A549 (cell line): ENCODE measurements at regions not wholly inside any gene's neighbourhood (a gene's known extent, or its start where the extent isn't known, plus 50 kb on each side); places are given as distances from the start of the nearest gene placed in this dataset.

ENCODE experiments used
- ATAC-seq, 2 experiments: fragments of 200-7000 bp in 1 of 2; fragments of >200 bp in 1 of 2; cut with Nextera tagmentation in 1 of 2; cut with Tn5 transposase in 1 of 2; 3 replicates each; pipeline versions ENCODE4 v1.8.0 to v1.9.1; 2018 to 2020; ENCODE audit warnings: mild to moderate bottlenecking in 1 of 2, moderate library complexity in 1 of 2
- CTCF ChIA-PET: fragments of 300-600 bp; sonication (Branson Sonifier 250); formaldehyde crosslinking; extraction: SDS; loops from one replicate; lab custom pipeline; 2021; ENCODE audit warnings: antibody characterized with exemption, inconsistent platforms; lab: Yijun Ruan, JAX
- POLR2A ChIA-PET: fragments of 350-600 bp; formaldehyde crosslinking; extraction: SDS; loops from one replicate; lab custom pipeline; 2021; ENCODE audit warnings: antibody characterized with exemption, inconsistent platforms; lab: Yijun Ruan, JAX
- DNase-seq, 2 experiments: peaks; one replicate each; pipeline versions ENCODE4 v3.0.0 to v3.0.0-alpha.2; 2011 to 2016; ENCODE audit warnings: low read depth in 1 of 2, low spot score in 1 of 2
- FAIRE-seq: peaks from 2 replicates; lab custom pipeline; 2011; peaks lifted over from hg19 to GRCh38; lab: Jason Lieb, UNC
- H3K27ac ChIP-seq, 2 experiments: fragments of >200 bp; sonication (Bioruptor Twin); formaldehyde crosslinking; 3 replicates each; pipeline ENCODE4 v1.5.1; 2016 to 2017
- H3K4me1 ChIP-seq: fragments of >200 bp; sonication (Bioruptor Twin); formaldehyde crosslinking; 3 replicates; pipeline ENCODE4 v1.6.1; 2016
- H3K4me2 ChIP-seq: fragments of >200 bp; sonication (Bioruptor Twin); formaldehyde crosslinking; 3 replicates; pipeline ENCODE4 v1.6.1; 2016
- H3K4me3 ChIP-seq: fragments of >200 bp; sonication (Bioruptor Twin); formaldehyde crosslinking; 3 replicates; pipeline ENCODE4 v1.5.1; 2016
- H3K9me3 ChIP-seq: fragments of >200 bp; sonication (Bioruptor Twin); formaldehyde crosslinking; 3 replicates; pipeline ENCODE4 v1.6.1; 2016
- CBX2 ChIP-seq: fragments of 200-600 bp; sonication (generic); IDR thresholded peaks from 2 replicates; pipeline ENCODE4 v1.6.1; 2016; ENCODE audit warnings: low read depth, mild to moderate bottlenecking, borderline replicate concordance
- CHD2 ChIP-seq: fragments of 150-350 bp; IDR thresholded peaks from 2 replicates; pipeline ENCODE4 v1.6.1; 2014; ENCODE audit warnings: low read length; ENCODE audit not compliant: partially characterized antibody
- EP300 ChIP-seq, 2 experiments: fragments of >200 bp; sonication (Bioruptor Twin); formaldehyde crosslinking; IDR thresholded peaks; 2 replicates in 1 of 2; 3 replicates in 1 of 2; pipeline ENCODE4 v1.6.1; 2016 to 2017
- FOSL2 ChIP-seq, 2 experiments: fragments of 450-650 bp in 1 of 2; fragments of >200 bp in 1 of 2; sonication (Bioruptor Twin) in 1 of 2; formaldehyde crosslinking; IDR thresholded peaks; 2 replicates each; pipeline versions ENCODE4 v1.5.0 to v1.6.1; 2016 to 2020; ENCODE audit warnings: mild to moderate bottlenecking in 1 of 2, moderate library complexity in 1 of 2
- FOXS1 ChIP-seq: fragments of 250-450 bp; sonication (Bioruptor Pico); IDR thresholded peaks from 2 replicates; pipeline ENCODE4 v1.5.0; 2020; ENCODE audit warnings: mild to moderate bottlenecking, moderate library complexity
- HDAC2 ChIP-seq: fragments of 200-600 bp; sonication (generic); IDR thresholded peaks from 2 replicates; pipeline ENCODE4 v1.6.1; 2016
- HEYL ChIP-seq: fragments of 250-450 bp; sonication (Bioruptor Pico); IDR thresholded peaks from 2 replicates; pipeline ENCODE4 v1.8.0; 2021; ENCODE audit warnings: mild to moderate bottlenecking, moderate library complexity
- HOXA7 ChIP-seq: fragments of 250-450 bp; sonication (Bioruptor Pico); IDR thresholded peaks from 2 replicates; pipeline ENCODE4 v1.5.0; 2020; ENCODE audit warnings: mild to moderate bottlenecking, moderate library complexity
- HOXB13 ChIP-seq: fragments of 250-450 bp; sonication (Bioruptor Pico); IDR thresholded peaks from 2 replicates; pipeline ENCODE4 v1.5.0; 2020; ENCODE audit warnings: low read depth, mild to moderate bottlenecking, moderate library complexity
- HOXB5 ChIP-seq: fragments of 250-450 bp; sonication (Bioruptor Pico); IDR thresholded peaks from 2 replicates; pipeline ENCODE4 v1.5.0; 2020; ENCODE audit warnings: mild to moderate bottlenecking, moderate library complexity
- JUNB ChIP-seq: fragments of >200 bp; sonication (Bioruptor Twin); formaldehyde crosslinking; IDR thresholded peaks from 2 replicates; pipeline ENCODE4 v1.6.1; 2016
- MAFK ChIP-seq: fragments of 450-650 bp; IDR thresholded peaks from 2 replicates; pipeline ENCODE4 v1.6.1; 2014; ENCODE audit not compliant: partially characterized antibody
- MAZ ChIP-seq: fragments of 150-350 bp; IDR thresholded peaks from 2 replicates; pipeline ENCODE4 v1.6.1; 2014; ENCODE audit warnings: antibody characterized with exemption, low read depth, low read length, borderline replicate concordance
- MYC ChIP-seq: IDR thresholded peaks from 2 replicates; pipeline ENCODE4 v1.6.1; 2012; ENCODE audit warnings: mild to moderate bottlenecking, inconsistent platforms, low read length, improper control_type of control experiment, borderline replicate concordance
- NFE2L2 ChIP-seq: fragments of 150-350 bp; conservative IDR thresholded peaks from 2 replicates; pipeline ENCODE4 v1.6.1; 2014; ENCODE audit warnings: low read length
- POLR2A ChIP-seq: IDR thresholded peaks from 2 replicates; pipeline ENCODE4 v1.6.1; 2012; ENCODE audit warnings: mild to moderate bottlenecking, low read length
- RAD21 ChIP-seq, 2 experiments: fragments of >200 bp in 1 of 2; sonication (Bioruptor Twin) in 1 of 2; formaldehyde crosslinking in 1 of 2; IDR thresholded peaks in 1 of 2; conservative IDR thresholded peaks in 1 of 2; 2 replicates in 1 of 2; 3 replicates in 1 of 2; pipeline ENCODE4 v1.6.1; 2012 to 2018; ENCODE audit warnings: inconsistent platforms in 1 of 2
- RCOR1 ChIP-seq: fragments of 150-350 bp; IDR thresholded peaks from 2 replicates; pipeline ENCODE4 v1.6.1; 2014; ENCODE audit warnings: antibody characterized with exemption, low read length, low read depth
- RNF2 ChIP-seq: fragments of 200-600 bp; sonication (generic); IDR thresholded peaks from 2 replicates; pipeline ENCODE4 v1.6.1; 2016; ENCODE audit warnings: low read depth, mild to moderate bottlenecking, antibody characterized with exemption, moderate library complexity, borderline replicate concordance
- TP53 ChIP-seq: fragments of 250-450 bp; sonication (Bioruptor Pico); IDR thresholded peaks from 2 replicates; pipeline ENCODE4 v1.5.0; 2021; ENCODE audit warnings: mild to moderate bottlenecking, moderate library complexity
- ZFP36 ChIP-seq: fragments of 450-650 bp; IDR thresholded peaks from 2 replicates; pipeline ENCODE4 v1.6.1; 2014; ENCODE audit warnings: borderline replicate concordance; ENCODE audit not compliant: partially characterized antibody
- ZNF302 ChIP-seq: fragments of 250-450 bp; sonication (Bioruptor Pico); IDR thresholded peaks from 2 replicates; pipeline ENCODE4 v1.9.0; 2021; ENCODE audit warnings: inconsistent platforms, mild to moderate bottlenecking, moderate library complexity
- ZSCAN20 ChIP-seq: fragments of 250-450 bp; sonication (Bioruptor Pico); IDR thresholded peaks from 2 replicates; pipeline ENCODE4 v1.8.0; 2022; ENCODE audit warnings: mild to moderate bottlenecking, moderate library complexity
- WGBS: methylation state at CpG from one replicate; pipeline ENCODE4 v1.1.6; 2017; ENCODE audit errors: missing lambda C conversion rate; 5-methylcytosine and 5-hydroxymethylcytosine counted together
- TF ChIP-seq, protein P1 (sequence below): fragments of >200 bp; sonication (Bioruptor Twin); formaldehyde crosslinking; IDR thresholded peaks from 2 replicates; pipeline ENCODE4 v1.6.1; 2016
- TF ChIP-seq, protein P2 (sequence below): fragments of 250-450 bp; sonication (Bioruptor Pico); IDR thresholded peaks from 2 replicates; pipeline ENCODE4 v1.5.0; 2021; ENCODE audit warnings: mild to moderate bottlenecking, moderate library complexity, borderline replicate concordance
- TF ChIP-seq, protein P3 (sequence below): fragments of >200 bp; sonication (Bioruptor Twin); formaldehyde crosslinking; IDR thresholded peaks from 3 replicates; pipeline ENCODE4 v1.6.1; 2016
- TF ChIP-seq, protein P4 (sequence below): fragments of 250-450 bp; sonication (Bioruptor Pico); IDR thresholded peaks from 2 replicates; pipeline ENCODE4 v1.5.0; 2020; ENCODE audit warnings: low read depth, mild to moderate bottlenecking, moderate library complexity

DNA sequence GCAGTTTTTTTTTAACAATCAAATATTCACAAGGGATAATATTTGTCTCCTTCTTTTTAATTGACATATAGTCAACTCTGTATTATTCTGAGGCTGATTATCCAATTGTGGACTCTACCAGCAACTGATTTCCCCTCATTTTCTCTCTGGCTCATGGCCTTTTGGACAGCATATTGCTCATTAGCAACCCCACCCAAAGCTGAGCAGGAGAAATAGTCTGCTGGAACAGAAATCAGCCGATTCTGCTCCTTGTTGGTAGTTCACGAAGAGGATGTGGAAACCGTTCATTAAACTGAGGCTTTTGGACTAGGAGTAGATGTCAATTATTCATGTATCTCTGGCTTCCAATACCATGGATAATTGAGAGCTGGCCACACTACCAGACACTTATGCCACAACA, 428.4 kb upstream of the INTU start:
- FAIRE-seq (no peak), ATAC-seq (no peak), DNase-seq (no peak)
- no peak for TF ChIP-seq ZFP36
- TF ChIP-seq TP53 (CRISPR knock-in tag): no peak
- TF ChIP-seq MAZ: no peak
- TF ChIP-seq, protein P1, sequence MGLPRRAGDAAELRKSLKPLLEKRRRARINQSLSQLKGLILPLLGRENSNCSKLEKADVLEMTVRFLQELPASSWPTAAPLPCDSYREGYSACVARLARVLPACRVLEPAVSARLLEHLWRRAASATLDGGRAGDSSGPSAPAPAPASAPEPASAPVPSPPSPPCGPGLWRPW: no peak
- TF ChIP-seq CHD2: no peak
- no peak for TF ChIP-seq CBX2
- no peak for TF ChIP-seq RCOR1
- TF ChIP-seq MYC: no peak
- TF ChIP-seq RNF2: no peak
- TF ChIP-seq HDAC2: no peak
- TF ChIP-seq MAFK: no peak
- no peak for TF ChIP-seq HOXB13
- TF ChIP-seq FOXS1: no peak
- no peak for TF ChIP-seq NFE2L2
- TF ChIP-seq JUNB: no peak
- TF ChIP-seq ZNF302 (CRISPR knock-in tag): no peak
- TF ChIP-seq, protein P2, sequence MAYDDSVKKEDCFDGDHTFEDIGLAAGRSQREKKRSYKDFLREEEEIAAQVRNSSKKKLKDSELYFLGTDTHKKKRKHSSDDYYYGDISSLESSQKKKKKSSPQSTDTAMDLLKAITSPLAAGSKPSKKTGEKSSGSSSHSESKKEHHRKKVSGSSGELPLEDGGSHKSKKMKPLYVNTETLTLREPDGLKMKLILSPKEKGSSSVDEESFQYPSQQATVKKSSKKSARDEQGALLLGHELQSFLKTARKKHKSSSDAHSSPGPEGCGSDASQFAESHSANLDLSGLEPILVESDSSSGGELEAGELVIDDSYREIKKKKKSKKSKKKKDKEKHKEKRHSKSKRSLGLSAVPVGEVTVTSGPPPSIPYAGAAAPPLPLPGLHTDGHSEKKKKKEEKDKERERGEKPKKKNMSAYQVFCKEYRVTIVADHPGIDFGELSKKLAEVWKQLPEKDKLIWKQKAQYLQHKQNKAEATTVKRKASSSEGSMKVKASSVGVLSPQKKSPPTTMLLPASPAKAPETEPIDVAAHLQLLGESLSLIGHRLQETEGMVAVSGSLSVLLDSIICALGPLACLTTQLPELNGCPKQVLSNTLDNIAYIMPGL (CRISPR knock-in tag): no peak
- POLR2A ChIA-PET: no interaction called here
- H3K4me2 ChIP-seq: no peak overlapping the region
- no peak overlapping the region for H3K27ac ChIP-seq
- H3K9me3 ChIP-seq: no peaks in the 10 kb centered on the region
- H3K4me3 ChIP-seq: no peak overlapping the region
- 25% methylated on average over 3 of the region's 3 CpGs for WGBS
- CTCF ChIA-PET: no interaction called here
- no peaks in the 10 kb centered on the region for H3K4me1 ChIP-seq

DNA sequence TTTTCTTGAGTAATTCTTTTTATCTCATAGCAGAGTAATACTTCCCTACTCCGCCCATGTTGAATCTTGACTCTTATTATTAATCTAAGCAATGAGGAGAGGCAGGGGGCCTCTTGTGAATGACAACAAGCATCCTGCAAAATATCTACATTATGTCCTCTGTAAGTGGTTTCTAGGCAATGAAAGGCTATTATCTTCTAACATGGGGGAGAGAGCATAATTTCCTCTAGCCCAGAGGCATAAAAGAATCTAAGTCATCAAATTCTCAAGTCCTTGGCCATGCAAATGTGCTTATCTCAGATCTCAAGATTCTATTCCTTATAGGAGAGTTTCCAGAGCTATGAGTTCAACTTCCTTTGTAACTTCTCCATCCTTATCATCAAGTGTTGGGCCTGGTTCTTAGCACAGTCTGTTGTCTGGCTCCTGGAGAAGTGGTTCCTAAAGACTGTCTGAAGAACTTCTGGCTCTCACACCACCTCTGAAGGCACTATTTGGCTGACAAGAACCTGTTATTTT, 423.1 kb upstream of the INTU start:
- WGBS: 7% methylated on average over 1 of the region's 1 CpG
- DNase-seq (no peak), FAIRE-seq (no peak), ATAC-seq (no peak)
- ChIA-PET POLR2A (no interaction called here), CTCF (no interaction called here)
- Histone ChIP-seq H3K27ac (no peak overlapping the region), H3K4me1 (no peaks in the 10 kb centered on the region), H3K9me3 (no peaks in the 10 kb centered on the region), H3K4me2 (no peak overlapping the region), H3K4me3 (no peak overlapping the region)
- TF ChIP-seq MAZ (no peak), HEYL (CRISPR knock-in tag) (no peak), FOXS1 (no peak), RNF2 (no peak), FOSL2 (IDR thresholded peaks at IDR 0.05) (no peak), FOSL2 (CRISPR knock-in tag; IDR thresholded peaks at IDR 0.05) (no peak), HOXB5 (CRISPR knock-in tag) (no peak)

DNA sequence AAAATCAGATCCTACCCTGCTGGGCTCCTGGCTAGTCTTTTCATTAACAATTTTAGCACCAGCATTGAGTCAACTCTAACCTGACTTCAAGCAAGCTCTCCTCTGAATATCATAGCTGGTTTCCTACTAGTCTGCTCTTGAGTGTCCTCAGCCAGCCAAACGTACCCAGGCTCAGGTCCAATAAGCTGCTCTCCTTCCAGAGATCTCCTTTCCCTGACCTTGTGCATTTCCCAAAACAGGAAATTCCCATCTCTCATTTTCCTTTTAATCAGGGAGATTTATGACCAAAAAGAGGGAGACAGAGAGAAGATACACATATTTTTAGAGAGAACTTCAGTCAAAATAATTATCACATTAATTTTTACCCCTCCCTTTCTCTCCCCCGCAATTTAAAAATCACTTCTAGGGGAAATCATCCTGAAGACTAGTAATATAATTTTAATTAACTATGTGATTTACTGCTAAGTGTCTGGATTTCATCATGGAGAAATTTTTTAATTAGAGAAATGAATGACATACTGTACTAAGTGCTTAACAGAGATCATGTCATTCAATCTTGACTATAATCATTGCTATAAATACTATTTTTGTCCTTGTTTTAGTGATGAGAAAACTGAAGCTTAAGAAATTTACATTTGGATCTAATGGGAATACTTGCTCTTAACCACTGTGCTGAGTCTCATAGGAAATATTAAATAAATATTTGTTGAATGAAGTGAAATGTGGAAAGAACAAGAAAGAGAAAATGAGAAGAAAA, 421.7 kb upstream of the INTU start:
- no peak for DNase-seq
- no peaks in the 10 kb centered on the region for H3K4me1 ChIP-seq
- no peak for TF ChIP-seq HEYL (CRISPR knock-in tag)
- no peak for TF ChIP-seq POLR2A
- TF ChIP-seq HOXA7 (CRISPR knock-in tag): no peak
- TF ChIP-seq, protein P1: no peak
- TF ChIP-seq ZFP36: no peak
- TF ChIP-seq, protein P3, sequence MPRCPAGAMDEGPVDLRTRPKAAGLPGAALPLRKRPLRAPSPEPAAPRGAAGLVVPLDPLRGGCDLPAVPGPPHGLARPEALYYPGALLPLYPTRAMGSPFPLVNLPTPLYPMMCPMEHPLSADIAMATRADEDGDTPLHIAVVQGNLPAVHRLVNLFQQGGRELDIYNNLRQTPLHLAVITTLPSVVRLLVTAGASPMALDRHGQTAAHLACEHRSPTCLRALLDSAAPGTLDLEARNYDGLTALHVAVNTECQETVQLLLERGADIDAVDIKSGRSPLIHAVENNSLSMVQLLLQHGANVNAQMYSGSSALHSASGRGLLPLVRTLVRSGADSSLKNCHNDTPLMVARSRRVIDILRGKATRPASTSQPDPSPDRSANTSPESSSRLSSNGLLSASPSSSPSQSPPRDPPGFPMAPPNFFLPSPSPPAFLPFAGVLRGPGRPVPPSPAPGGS: no peak
- TF ChIP-seq, protein P4, sequence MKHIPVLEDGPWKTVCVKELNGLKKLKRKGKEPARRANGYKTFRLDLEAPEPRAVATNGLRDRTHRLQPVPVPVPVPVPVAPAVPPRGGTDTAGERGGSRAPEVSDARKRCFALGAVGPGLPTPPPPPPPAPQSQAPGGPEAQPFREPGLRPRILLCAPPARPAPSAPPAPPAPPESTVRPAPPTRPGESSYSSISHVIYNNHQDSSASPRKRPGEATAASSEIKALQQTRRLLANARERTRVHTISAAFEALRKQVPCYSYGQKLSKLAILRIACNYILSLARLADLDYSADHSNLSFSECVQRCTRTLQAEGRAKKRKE (CRISPR knock-in tag): no peak
- TF ChIP-seq JUNB: no peak
- no peak for TF ChIP-seq EP300 (IDR thresholded peaks at IDR 0.05)
- no peak for TF ChIP-seq FOSL2 (IDR thresholded peaks at IDR 0.05)
- no peak for TF ChIP-seq FOSL2 (CRISPR knock-in tag; IDR thresholded peaks at IDR 0.05)
- TF ChIP-seq ZSCAN20 (CRISPR knock-in tag): no peak
- TF ChIP-seq RAD21 (conservative IDR thresholded peaks at IDR 0.05 in 1 of 2, IDR thresholded peaks at IDR 0.05 in 1 of 2): no peak
- TF ChIP-seq MYC: no peak
- TF ChIP-seq, all 56 proteins: peak for 0
- Histone ChIP-seq H3K4me2 (no peak overlapping the region), H3K27ac (no peak overlapping the region), H3K9me3 (no peaks in the 10 kb centered on the region), H3K4me3 (no peak overlapping the region)
- ChIA-PET CTCF (no interaction called here), POLR2A (no interaction called here)
- 18% methylated on average over 2 of the region's 2 CpGs for WGBS
- ATAC-seq (no peak), FAIRE-seq (no peak)
